Prostate gland (tissue), 2 donors: ENCODE measurements at regions not wholly inside any gene's neighbourhood (a gene's known extent, or its start where the extent isn't known, plus 50 kb on each side); places are given as distances from the start of the nearest gene placed in this dataset.

Experiments used
- POLR2A ChIP-seq: fragments of 450-650 bp; IDR thresholded peaks from one replicate; pipeline ENCODE4 v1.6.1; 2016; ENCODE audit warnings: antibody characterized with exemption, mild to moderate bottlenecking
- TF ChIP-seq, protein P1 (sequence below), 4 experiments: fragments of 200-600 bp in 2 of 4; fragments of 450-650 bp in 2 of 4; sonication (generic) in 2 of 4; IDR thresholded peaks; 1 replicate in 3 of 4; 2 replicates in 1 of 4; pipeline ENCODE4 v1.5.1; 2016 to 2019; ENCODE audit warnings: antibody characterized with exemption in 4 of 4, mild to moderate bottlenecking in 2 of 4, moderate library complexity in 2 of 4

DNA sequence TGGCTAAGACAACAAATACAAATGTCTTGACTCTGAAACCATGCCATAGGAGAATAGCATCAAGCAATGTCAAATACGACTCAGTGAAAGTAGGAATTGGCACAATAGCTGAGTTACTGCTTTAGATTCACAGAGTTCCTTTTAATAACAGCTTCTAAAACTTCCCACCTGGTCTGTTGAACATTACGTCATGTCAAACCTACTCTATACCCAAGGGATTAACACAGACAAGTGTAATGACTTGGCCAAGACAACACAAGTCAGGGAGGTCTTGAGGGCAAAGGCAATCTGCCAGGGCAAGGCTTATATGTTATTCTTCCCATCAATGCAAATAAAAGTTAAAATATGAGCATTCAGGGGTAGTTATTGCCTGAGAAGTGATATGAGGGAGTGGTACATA, 265.1 kb upstream of the PRDM1 start:
- TF ChIP-seq, protein P1, sequence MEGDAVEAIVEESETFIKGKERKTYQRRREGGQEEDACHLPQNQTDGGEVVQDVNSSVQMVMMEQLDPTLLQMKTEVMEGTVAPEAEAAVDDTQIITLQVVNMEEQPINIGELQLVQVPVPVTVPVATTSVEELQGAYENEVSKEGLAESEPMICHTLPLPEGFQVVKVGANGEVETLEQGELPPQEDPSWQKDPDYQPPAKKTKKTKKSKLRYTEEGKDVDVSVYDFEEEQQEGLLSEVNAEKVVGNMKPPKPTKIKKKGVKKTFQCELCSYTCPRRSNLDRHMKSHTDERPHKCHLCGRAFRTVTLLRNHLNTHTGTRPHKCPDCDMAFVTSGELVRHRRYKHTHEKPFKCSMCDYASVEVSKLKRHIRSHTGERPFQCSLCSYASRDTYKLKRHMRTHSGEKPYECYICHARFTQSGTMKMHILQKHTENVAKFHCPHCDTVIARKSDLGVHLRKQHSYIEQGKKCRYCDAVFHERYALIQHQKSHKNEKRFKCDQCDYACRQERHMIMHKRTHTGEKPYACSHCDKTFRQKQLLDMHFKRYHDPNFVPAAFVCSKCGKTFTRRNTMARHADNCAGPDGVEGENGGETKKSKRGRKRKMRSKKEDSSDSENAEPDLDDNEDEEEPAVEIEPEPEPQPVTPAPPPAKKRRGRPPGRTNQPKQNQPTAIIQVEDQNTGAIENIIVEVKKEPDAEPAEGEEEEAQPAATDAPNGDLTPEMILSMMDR (IDR thresholded peaks at IDR 0.05), result no peak
- no peak for TF ChIP-seq POLR2A
